Astrocyte (in vitro differentiated cells and primary cell): ENCODE measurements at regions not wholly inside any gene's neighbourhood (a gene's known extent, or its start where the extent isn't known, plus 50 kb on each side); places are given as distances from the start of the nearest gene placed in this dataset.

Experiments used
- EZH2 ChIP-seq: IDR thresholded peaks from 2 replicates; pipeline ENCODE4 v1.6.1; 2012; ENCODE audit warnings: mild to moderate bottlenecking, low read length, inconsistent platforms; ENCODE audit not compliant: insufficient read depth
- TF ChIP-seq, protein P1 (sequence below): IDR thresholded peaks from 2 replicates; pipeline ENCODE4 v1.5.1; 2011; ENCODE audit warnings: low read depth, mild to moderate bottlenecking, inconsistent platforms, low read length, moderate library complexity; ENCODE audit not compliant: insufficient read depth

DNA sequence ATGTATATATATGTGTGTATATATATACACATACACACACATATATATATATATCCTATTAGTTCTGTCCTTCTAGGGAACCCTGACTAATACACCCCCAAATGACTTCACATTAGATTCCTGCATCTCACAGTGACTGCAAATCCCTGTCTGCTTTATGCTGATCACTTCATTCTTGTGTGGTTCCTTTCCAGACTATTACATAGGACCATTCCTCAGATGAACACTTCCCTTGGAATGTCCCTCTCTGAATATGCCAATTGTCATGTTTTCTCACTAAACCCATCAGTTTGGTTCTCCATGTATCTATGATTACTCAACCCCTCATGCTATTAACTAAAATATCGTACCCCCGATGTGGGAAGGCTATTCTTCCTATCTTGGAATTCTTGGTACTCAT, 605.2 kb upstream of the NR3C2 start:
- TF ChIP-seq, protein P1, sequence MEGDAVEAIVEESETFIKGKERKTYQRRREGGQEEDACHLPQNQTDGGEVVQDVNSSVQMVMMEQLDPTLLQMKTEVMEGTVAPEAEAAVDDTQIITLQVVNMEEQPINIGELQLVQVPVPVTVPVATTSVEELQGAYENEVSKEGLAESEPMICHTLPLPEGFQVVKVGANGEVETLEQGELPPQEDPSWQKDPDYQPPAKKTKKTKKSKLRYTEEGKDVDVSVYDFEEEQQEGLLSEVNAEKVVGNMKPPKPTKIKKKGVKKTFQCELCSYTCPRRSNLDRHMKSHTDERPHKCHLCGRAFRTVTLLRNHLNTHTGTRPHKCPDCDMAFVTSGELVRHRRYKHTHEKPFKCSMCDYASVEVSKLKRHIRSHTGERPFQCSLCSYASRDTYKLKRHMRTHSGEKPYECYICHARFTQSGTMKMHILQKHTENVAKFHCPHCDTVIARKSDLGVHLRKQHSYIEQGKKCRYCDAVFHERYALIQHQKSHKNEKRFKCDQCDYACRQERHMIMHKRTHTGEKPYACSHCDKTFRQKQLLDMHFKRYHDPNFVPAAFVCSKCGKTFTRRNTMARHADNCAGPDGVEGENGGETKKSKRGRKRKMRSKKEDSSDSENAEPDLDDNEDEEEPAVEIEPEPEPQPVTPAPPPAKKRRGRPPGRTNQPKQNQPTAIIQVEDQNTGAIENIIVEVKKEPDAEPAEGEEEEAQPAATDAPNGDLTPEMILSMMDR = no peak
- TF ChIP-seq EZH2 = no peak
